ENCODE measurements at regions not wholly inside any gene's neighbourhood (a gene's known extent, or its start where the extent isn't known, plus 50 kb on each side); places are given as distances from the start of the nearest gene placed in this dataset.

DNA sequence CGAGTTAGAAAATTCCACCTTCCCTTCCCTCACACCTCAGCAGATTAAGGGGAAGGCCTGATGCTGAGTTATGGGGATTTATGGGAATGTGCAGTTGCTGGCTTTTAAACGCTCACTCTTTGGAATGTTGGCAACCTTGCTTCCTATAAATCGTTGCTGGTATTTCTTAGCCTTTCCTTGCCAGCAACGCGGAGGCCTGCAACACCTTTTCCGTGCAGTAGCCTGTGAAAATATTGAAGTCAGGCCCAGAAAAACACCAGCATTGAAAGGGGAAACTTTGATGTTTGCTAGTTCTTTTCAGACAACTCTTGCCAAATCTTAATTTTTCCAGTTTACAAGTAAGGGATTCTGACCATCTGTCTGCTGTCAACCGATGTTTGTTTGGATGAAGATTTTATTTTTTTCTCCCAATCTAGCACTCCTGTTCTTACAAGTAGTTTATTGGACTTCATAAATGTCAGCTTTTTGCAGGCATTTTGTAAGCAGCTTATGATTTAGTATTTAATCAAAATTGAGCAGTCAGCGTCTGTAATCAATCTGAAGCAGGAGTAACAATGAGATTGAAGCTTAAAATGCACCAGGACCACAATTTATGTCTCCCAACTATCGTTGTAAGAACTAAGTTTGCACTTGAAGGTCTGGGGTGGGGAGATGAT lies 251.0 kb downstream of the RPLP1 start:
- no peak for TF ChIP-seq GATA2 (IDR thresholded peaks at IDR 0.05; ENCODE audit: low read depth, low read length)
- TF ChIP-seq GATA3 (IDR thresholded peaks at IDR 0.05; ENCODE audit: low read depth, low read length): no peak
